Adrenal gland (tissue), 5 donors: ENCODE measurements at regions not wholly inside any gene's neighbourhood (a gene's known extent, or its start where the extent isn't known, plus 50 kb on each side); places are given as distances from the start of the nearest gene placed in this dataset.

ENCODE experiments used
- POLR2A ChIP-seq, 2 donors: fragments of 450-650 bp; IDR thresholded peaks; one replicate each; pipeline ENCODE4 v1.6.1; 2017; ENCODE audit warnings: antibody characterized with exemption in 2 of 2, mild to moderate bottlenecking in 2 of 2, moderate library complexity in 1 of 2
- TF ChIP-seq, protein P1 (sequence below), 6 experiments: fragments of 450-650 bp in 4 of 6; fragments of 200-600 bp in 2 of 6; sonication (generic) in 1 of 6; IDR thresholded peaks; 1 replicate in 5 of 6; 2 replicates in 1 of 6; pipeline versions ENCODE4 v1.5.1 to v1.8.0; 2016 to 2021; ENCODE audit warnings: antibody characterized with exemption in 6 of 6, mild to moderate bottlenecking in 2 of 6, moderate library complexity in 1 of 6
- donor health status: DM: no; HTN: no; CAD: no.

GRCh38 chr9:135388530-135388929 lies 91.1 kb upstream of the PPP1R26 start:
- TF ChIP-seq, protein P1, sequence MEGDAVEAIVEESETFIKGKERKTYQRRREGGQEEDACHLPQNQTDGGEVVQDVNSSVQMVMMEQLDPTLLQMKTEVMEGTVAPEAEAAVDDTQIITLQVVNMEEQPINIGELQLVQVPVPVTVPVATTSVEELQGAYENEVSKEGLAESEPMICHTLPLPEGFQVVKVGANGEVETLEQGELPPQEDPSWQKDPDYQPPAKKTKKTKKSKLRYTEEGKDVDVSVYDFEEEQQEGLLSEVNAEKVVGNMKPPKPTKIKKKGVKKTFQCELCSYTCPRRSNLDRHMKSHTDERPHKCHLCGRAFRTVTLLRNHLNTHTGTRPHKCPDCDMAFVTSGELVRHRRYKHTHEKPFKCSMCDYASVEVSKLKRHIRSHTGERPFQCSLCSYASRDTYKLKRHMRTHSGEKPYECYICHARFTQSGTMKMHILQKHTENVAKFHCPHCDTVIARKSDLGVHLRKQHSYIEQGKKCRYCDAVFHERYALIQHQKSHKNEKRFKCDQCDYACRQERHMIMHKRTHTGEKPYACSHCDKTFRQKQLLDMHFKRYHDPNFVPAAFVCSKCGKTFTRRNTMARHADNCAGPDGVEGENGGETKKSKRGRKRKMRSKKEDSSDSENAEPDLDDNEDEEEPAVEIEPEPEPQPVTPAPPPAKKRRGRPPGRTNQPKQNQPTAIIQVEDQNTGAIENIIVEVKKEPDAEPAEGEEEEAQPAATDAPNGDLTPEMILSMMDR (IDR thresholded peaks at IDR 0.05) = no peak
- TF ChIP-seq POLR2A (IDR thresholded peaks at IDR 0.05) = no peak
